Ovary (tissue), 7 donors: ENCODE measurements at regions not wholly inside any gene's neighbourhood (a gene's known extent, or its start where the extent isn't known, plus 50 kb on each side); places are given as distances from the start of the nearest gene placed in this dataset.
A peak's percentile ranks its signal among the peaks of the same experiment; 100 is the strongest.

Source experiments
- DNase-seq, 5 donors: peaks; one replicate each; pipeline ENCODE4 v3.0.0-alpha.2; 2019 to 2020
- H3K27ac ChIP-seq, 2 donors: fragments of 200-600 bp; one replicate each; pipeline versions ENCODE4 v1.5.1 to v1.8.0; 2019 to 2022
- H3K27me3 ChIP-seq: fragments of 200-600 bp; one replicate; pipeline ENCODE4 v1.8.0; 2022
- H3K36me3 ChIP-seq: fragments of 200-600 bp; sonication (generic); one replicate; pipeline ENCODE4 v1.5.1; 2019
- H3K4me1 ChIP-seq: one replicate; pipeline ENCODE4 v1.8.1; 2013; ENCODE audit warnings: mild to moderate bottlenecking, moderate library complexity; ENCODE audit not compliant: insufficient read depth
- H3K4me3 ChIP-seq: fragments of 200-600 bp; sonication (generic); one replicate; pipeline ENCODE4 v1.5.1; 2017
- H3K9me3 ChIP-seq, 2 donors: fragments of 200-600 bp in 1 of 2; sonication (generic) in 1 of 2; one replicate each; pipeline versions ENCODE4 v1.5.1 to v1.8.1; 2013 to 2019; ENCODE audit warnings: mild to moderate bottlenecking in 1 of 2, moderate library complexity in 1 of 2
- CTCF ChIP-seq, 3 donors: fragments of 450-650 bp in 2 of 3; fragments of 200-600 bp in 1 of 3; IDR thresholded peaks; one replicate each; pipeline versions ENCODE4 v1.5.1 to v1.8.0; 2016 to 2022; ENCODE audit warnings: antibody characterized with exemption in 3 of 3, mild to moderate bottlenecking in 1 of 3
- EP300 ChIP-seq: sonication (generic); formaldehyde crosslinking; IDR thresholded peaks from one replicate; pipeline ENCODE4 v1.6.1; 2017; ENCODE audit warnings: antibody characterized with exemption
- POLR2A ChIP-seq: fragments of 450-650 bp; IDR thresholded peaks from one replicate; pipeline ENCODE4 v1.6.1; 2017; ENCODE audit warnings: antibody characterized with exemption, mild to moderate bottlenecking, moderate library complexity
- WGBS, 3 donors: extraction: QIAGEN DNeasy Blood & Tissue Kit in 1 of 3; methylation state at CpG; one replicate each; pipeline versions ENCODE4 v1.1.5 to v1.1.7; 2013 to 2017; 5-methylcytosine and 5-hydroxymethylcytosine counted together
- intact Hi-C, 4 donors: fragments of 100-400 bp; cut with DNase I; formaldehyde crosslinking; loops; one replicate each; pipeline versions ENCODE4 v1.11.0 to v1.15.1; 2022 to 2023
- donor health status: DM: no; HTN: no; CAD: no; lungs with moderate emphysema.
- donor health status: DM: no; HTN: no; CAD: no.
- donor health status: Bipolar disorder and iron deficiency.
- donor health status: DM: no; HTN: no; CAD: no.
- donor health status: DM: yes; HTN: yes; CAD: no.

GRCh38 chr16:86074651-86075487, 175.9 kb downstream of the IRF8 start:
- WGBS, 3 donors: 50 to 59% (median 52%) methylated on average over 16 to 20 of the region's 20 CpGs
- no peak overlapping the region for H3K27ac ChIP-seq

GRCh38 chr16:86075488-86075785, 176.5 kb downstream of the IRF8 start:
- Histone ChIP-seq H3K27me3 (no peaks in the 10 kb centered on the region), H3K36me3 (no peaks in the 10 kb centered on the region), H3K4me3 (no peak overlapping the region), H3K4me1 (no peaks in the 10 kb centered on the region), H3K9me3 (no peaks in the 10 kb centered on the region), H3K27ac (no peak overlapping the region)
- 68 to 80% (median 76%) methylated on average over 2 of the region's 2 CpGs for WGBS, 3 donors
- no peak for DNase-seq
- TF ChIP-seq POLR2A (no peak), CTCF (IDR thresholded peaks at IDR 0.05) (no peak), EP300 (no peak)
- intact Hi-C loops: no loop called here

More at GRCh38 chr16:86074651-86075487, 175.9 kb downstream of the IRF8 start:
- Histone ChIP-seq H3K36me3 (no peaks in the 10 kb centered on the region), H3K9me3 (no peaks in the 10 kb centered on the region), H3K4me1 (no peaks in the 10 kb centered on the region), H3K27me3 (no peaks in the 10 kb centered on the region), H3K4me3 (no peak overlapping the region)
- TF ChIP-seq POLR2A (no peak), EP300 (no peak), CTCF (IDR thresholded peaks at IDR 0.05) (no peak)
- intact Hi-C loops: loop anchor here (5.0 kb wide), 1 partner anchor 442 kb away; no protein-coding TSS in a partner anchor
- DNase-seq: peak in 1 of 5 donors; percentile 4

GRCh38 chr16:86075839-86076440, 177.0 kb downstream of the IRF8 start:
- Histone ChIP-seq H3K9me3 (no peaks in the 10 kb centered on the region), H3K4me3 (no peak overlapping the region), H3K27me3 (no peaks in the 10 kb centered on the region), H3K36me3 (no peaks in the 10 kb centered on the region), H3K4me1 (no peaks in the 10 kb centered on the region), H3K27ac (no peak overlapping the region)
- intact Hi-C loops: no loop called here
- no peak for DNase-seq
- 71 to 79% (median 74%) methylated on average over 9 of the region's 9 CpGs for WGBS, 3 donors
- TF ChIP-seq CTCF (IDR thresholded peaks at IDR 0.05): no peak
- no peak for TF ChIP-seq POLR2A
- no peak for TF ChIP-seq EP300

GRCh38 chr16:86076606-86077005, 177.6 kb downstream of the IRF8 start:
- intact Hi-C loops: no loop called here
- no peak overlapping the region for H3K27ac ChIP-seq
- DNase-seq: no peak
- no peaks in the 10 kb centered on the region for H3K36me3 ChIP-seq
- H3K9me3 ChIP-seq: no peaks in the 10 kb centered on the region
- no peaks in the 10 kb centered on the region for H3K27me3 ChIP-seq
- WGBS, 3 donors: 81 to 84% (median 84%) methylated on average over 5 of the region's 5 CpGs
- no peak for TF ChIP-seq CTCF (IDR thresholded peaks at IDR 0.05)
- TF ChIP-seq EP300: no peak
- H3K4me1 ChIP-seq: no peaks in the 10 kb centered on the region
- no peak overlapping the region for H3K4me3 ChIP-seq
